ENCODE measurements at regions not wholly inside any gene's neighbourhood (a gene's known extent, or its start where the extent isn't known, plus 50 kb on each side); places are given as distances from the start of the nearest gene placed in this dataset.

GRCh38 chr3:43971486-43971885 is 270.2 kb upstream of the TOPAZ1 start:
- H3K4me1 ChIP-seq: no peaks in the 10 kb centered on the region
- H3K27ac ChIP-seq: no peak overlapping the region
- no peak for DNase-seq
- peaks cover 0 to 11% (median 0%) of the 10 kb centered on the region in 3 donors for H3K27me3 ChIP-seq
- no peaks in the 10 kb centered on the region for H3K36me3 ChIP-seq
- H3K9me3 ChIP-seq: peaks cover 0 to 13% (median 9%) of the 10 kb centered on the region in 4 donors
- intact Hi-C loops (cut with DNase I; ENCODE audit: low total_unique reads): no loop called here
- H3K4me3 ChIP-seq: no peak overlapping the region
- TF ChIP-seq CTCF (IDR thresholded peaks at IDR 0.05) (no peak), POLR2AphosphoS5 (IDR thresholded peaks at IDR 0.05) (no peak), EP300 (IDR thresholded peaks at IDR 0.05) (no peak), POLR2A (IDR thresholded peaks at IDR 0.05) (no peak)

- no peak overlapping the region for H3K4me3 ChIP-seq
- intact Hi-C loops (cut with DNase I; ENCODE audit: low total_unique reads): no loop called here
- H3K27me3 ChIP-seq: peaks cover 0 to 6% (median 0%) of the 10 kb centered on the region in 3 donors
- H3K36me3 ChIP-seq: no peaks in the 10 kb centered on the region
- DNase-seq: no peak
- 31 to 52% (median 39%) methylated on average over 2 of the region's 2 CpGs for WGBS, 5 donors
- H3K9me3 ChIP-seq: peaks cover 0 to 15% (median 9%) of the 10 kb centered on the region in 4 donors
- H3K4me1 ChIP-seq: no peaks in the 10 kb centered on the region
- H3K27ac ChIP-seq: no peak overlapping the region
- TF ChIP-seq POLR2A (IDR thresholded peaks at IDR 0.05): no peak
- TF ChIP-seq POLR2AphosphoS5 (IDR thresholded peaks at IDR 0.05): no peak
- no peak for TF ChIP-seq EP300 (IDR thresholded peaks at IDR 0.05)
- TF ChIP-seq CTCF (IDR thresholded peaks at IDR 0.05): no peak
Measured at GRCh38 chr3:43978708-43979107, 263.0 kb upstream of the TOPAZ1 start.

GRCh38 chr3:43979645-43980044 is 262.0 kb upstream of the TOPAZ1 start:
- 80 to 93% (median 90%) methylated on average over 3 of the region's 3 CpGs for WGBS, 5 donors
- Histone ChIP-seq H3K27ac (no peak overlapping the region), H3K36me3 (no peaks in the 10 kb centered on the region), H3K4me3 (no peak overlapping the region), H3K4me1 (no peaks in the 10 kb centered on the region), H3K9me3 (peaks cover 0 to 15% (median 9%) of the 10 kb centered on the region in 4 donors), H3K27me3 (peaks cover 0 to 6% (median 0%) of the 10 kb centered on the region in 3 donors)
- TF ChIP-seq POLR2AphosphoS5 (IDR thresholded peaks at IDR 0.05) (no peak), POLR2A (IDR thresholded peaks at IDR 0.05) (no peak), EP300 (IDR thresholded peaks at IDR 0.05) (no peak), CTCF (IDR thresholded peaks at IDR 0.05) (no peak)
- intact Hi-C loops (cut with DNase I; ENCODE audit: low total_unique reads): no loop called here
- no peak for DNase-seq

- H3K4me3 ChIP-seq: peak overlapping the region; percentile 24 to 46 (median 28)
- intact Hi-C loops (cut with DNase I; ENCODE audit: low total_unique reads): no loop called here
- H3K36me3 ChIP-seq: no peaks in the 10 kb centered on the region
- TF ChIP-seq EP300 (IDR thresholded peaks at IDR 0.05): no peak
- no peak for TF ChIP-seq CTCF (IDR thresholded peaks at IDR 0.05)
- no peak for TF ChIP-seq POLR2A (IDR thresholded peaks at IDR 0.05)
- TF ChIP-seq POLR2AphosphoS5 (IDR thresholded peaks at IDR 0.05): no peak
- peak in 1 of 2 donors; percentile 70 for DNase-seq
- H3K9me3 ChIP-seq: peaks cover 0 to 23% (median 17%) of the 10 kb centered on the region in 4 donors
- WGBS, 5 donors: 0 to 3% (median 2%) methylated on average over 25 to 73 of the region's 73 CpGs
- no peak overlapping the region for H3K27ac ChIP-seq
- peaks cover 52 to 54% (median 53%) of the 10 kb centered on the region in 4 donors for H3K4me1 ChIP-seq
- H3K27me3 ChIP-seq: peaks cover 44 to 96% (median 72%) of the 10 kb centered on the region in 3 donors
Measured at GRCh38 chr3:43994657-43995546, 246.8 kb upstream of the TOPAZ1 start.

Data from stomach (tissue), 8 donors.